ENCODE measurements at regions not wholly inside any gene's neighbourhood (a gene's known extent, or its start where the extent isn't known, plus 50 kb on each side); places are given as distances from the start of the nearest gene placed in this dataset.

- Histone ChIP-seq H3K36me3 (no peaks in the 10 kb centered on the region), H3K27me3 (ENCODE audit: insufficient read depth, low read depth, severe bottlenecking) (peaks cover under 1% of the 10 kb centered on the region), H3K27ac (no peak overlapping the region), H3K4me3 (ENCODE audit: low read depth, low read length) (no peak overlapping the region), H3K9me3 (ENCODE audit: severe bottlenecking) (no peaks in the 10 kb centered on the region)
- DNase-seq, result no peak
- TF ChIP-seq CTCF (IDR thresholded peaks at IDR 0.05; ENCODE audit: low read depth, low read length), result no peak
These were observed 398.1 kb upstream of the PITX2 start for GRCh38 chr4:111020961-111021360.

- TF ChIP-seq CTCF (IDR thresholded peaks at IDR 0.05; ENCODE audit: low read depth, low read length), result no peak
- Histone ChIP-seq H3K27ac (no peak overlapping the region), H3K27me3 (ENCODE audit: insufficient read depth, low read depth, severe bottlenecking) (no peaks in the 10 kb centered on the region), H3K9me3 (ENCODE audit: severe bottlenecking) (no peaks in the 10 kb centered on the region), H3K4me3 (ENCODE audit: low read depth, low read length) (no peak overlapping the region), H3K36me3 (no peaks in the 10 kb centered on the region)
- no peak for DNase-seq
These were observed 399.9 kb upstream of the PITX2 start for GRCh38 chr4:111022758-111023157.

- DNase-seq, result no peak
- TF ChIP-seq CTCF (IDR thresholded peaks at IDR 0.05; ENCODE audit: low read depth, low read length), result no peak
- no peak overlapping the region for H3K27ac ChIP-seq
- H3K4me3 ChIP-seq (ENCODE audit: low read depth, low read length), result no peak overlapping the region
- H3K27me3 ChIP-seq (ENCODE audit: insufficient read depth, low read depth, severe bottlenecking), result no peaks in the 10 kb centered on the region
- H3K36me3 ChIP-seq, result no peaks in the 10 kb centered on the region
- H3K9me3 ChIP-seq (ENCODE audit: severe bottlenecking), result no peaks in the 10 kb centered on the region
These were observed 404.6 kb upstream of the PITX2 start for GRCh38 chr4:111027526-111027925.

- no peak for TF ChIP-seq CTCF (IDR thresholded peaks at IDR 0.05; ENCODE audit: low read depth, low read length)
- no peak for DNase-seq
- H3K27me3 ChIP-seq (ENCODE audit: insufficient read depth, low read depth, severe bottlenecking), result peaks cover 3% of the 10 kb centered on the region
- no peaks in the 10 kb centered on the region for H3K36me3 ChIP-seq
- H3K27ac ChIP-seq, result no peak overlapping the region
- H3K4me3 ChIP-seq (ENCODE audit: low read depth, low read length), result no peak overlapping the region
- H3K9me3 ChIP-seq (ENCODE audit: severe bottlenecking), result no peaks in the 10 kb centered on the region
These were observed 405.9 kb upstream of the PITX2 start for GRCh38 chr4:111028795-111029194.

GRCh38 chr4:111031001-111031579, 408.2 kb upstream of the PITX2 start:
- Histone ChIP-seq H3K36me3 (no peaks in the 10 kb centered on the region), H3K27me3 (ENCODE audit: insufficient read depth, low read depth, severe bottlenecking) (peaks cover 7% of the 10 kb centered on the region), H3K4me3 (ENCODE audit: low read depth, low read length) (no peak overlapping the region), H3K9me3 (ENCODE audit: severe bottlenecking) (no peaks in the 10 kb centered on the region), H3K27ac (no peak overlapping the region)
- no peak for TF ChIP-seq CTCF (IDR thresholded peaks at IDR 0.05; ENCODE audit: low read depth, low read length)
- no peak for DNase-seq

- no peak for TF ChIP-seq CTCF (IDR thresholded peaks at IDR 0.05; ENCODE audit: low read depth, low read length)
- no peak overlapping the region for H3K27ac ChIP-seq
- H3K4me3 ChIP-seq (ENCODE audit: low read depth, low read length), result no peak overlapping the region
- no peaks in the 10 kb centered on the region for H3K36me3 ChIP-seq
- peaks cover 8% of the 10 kb centered on the region for H3K27me3 ChIP-seq (ENCODE audit: insufficient read depth, low read depth, severe bottlenecking)
- DNase-seq, result no peak
- H3K9me3 ChIP-seq (ENCODE audit: severe bottlenecking), result no peaks in the 10 kb centered on the region
These were observed 408.7 kb upstream of the PITX2 start for GRCh38 chr4:111031596-111031995.

All from WERI-Rb-1 (cell line).